Astrocyte of the cerebellum (primary cell): ENCODE measurements at regions not wholly inside any gene's neighbourhood (a gene's known extent, or its start where the extent isn't known, plus 50 kb on each side); places are given as distances from the start of the nearest gene placed in this dataset.

Experiments
- DNase-seq: peaks from one replicate; pipeline ENCODE4 v3.0.0-alpha.2; 2011; ENCODE audit warnings: low read depth
- H3K4me3 ChIP-seq: 2 replicates; pipeline ENCODE4 v1.5.1; 2011; ENCODE audit warnings: mild to moderate bottlenecking, low read depth, low read length, moderate library complexity
- in situ Hi-C: cut with HindIII; loops from 2 replicates; pipeline ENCODE4 v1.10.0; 2017; ENCODE audit warnings: low sequenced_read_pairs
- TF ChIP-seq, protein P1 (sequence below): IDR thresholded peaks from 2 replicates; pipeline ENCODE4 v1.5.1; 2012; ENCODE audit warnings: low read length, low read depth, moderate library complexity, mild to moderate bottlenecking; ENCODE audit errors: missing control alignments

GRCh38 chr18:40388121-40388520, 1566.9 kb upstream of the PIK3C3 start:
- H3K4me3 ChIP-seq, result no peak overlapping the region

GRCh38 chr18:40387130-40387787, 1567.8 kb upstream of the PIK3C3 start:
- DNase-seq, result no peak
- TF ChIP-seq, protein P1, sequence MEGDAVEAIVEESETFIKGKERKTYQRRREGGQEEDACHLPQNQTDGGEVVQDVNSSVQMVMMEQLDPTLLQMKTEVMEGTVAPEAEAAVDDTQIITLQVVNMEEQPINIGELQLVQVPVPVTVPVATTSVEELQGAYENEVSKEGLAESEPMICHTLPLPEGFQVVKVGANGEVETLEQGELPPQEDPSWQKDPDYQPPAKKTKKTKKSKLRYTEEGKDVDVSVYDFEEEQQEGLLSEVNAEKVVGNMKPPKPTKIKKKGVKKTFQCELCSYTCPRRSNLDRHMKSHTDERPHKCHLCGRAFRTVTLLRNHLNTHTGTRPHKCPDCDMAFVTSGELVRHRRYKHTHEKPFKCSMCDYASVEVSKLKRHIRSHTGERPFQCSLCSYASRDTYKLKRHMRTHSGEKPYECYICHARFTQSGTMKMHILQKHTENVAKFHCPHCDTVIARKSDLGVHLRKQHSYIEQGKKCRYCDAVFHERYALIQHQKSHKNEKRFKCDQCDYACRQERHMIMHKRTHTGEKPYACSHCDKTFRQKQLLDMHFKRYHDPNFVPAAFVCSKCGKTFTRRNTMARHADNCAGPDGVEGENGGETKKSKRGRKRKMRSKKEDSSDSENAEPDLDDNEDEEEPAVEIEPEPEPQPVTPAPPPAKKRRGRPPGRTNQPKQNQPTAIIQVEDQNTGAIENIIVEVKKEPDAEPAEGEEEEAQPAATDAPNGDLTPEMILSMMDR, result no peak
- in situ Hi-C loops, result no loop called here
- no peak overlapping the region for H3K4me3 ChIP-seq

More at GRCh38 chr18:40388121-40388520, 1566.9 kb upstream of the PIK3C3 start:
- TF ChIP-seq, protein P1, result no peak
- in situ Hi-C loops, result no loop called here
- no peak for DNase-seq

DNA sequence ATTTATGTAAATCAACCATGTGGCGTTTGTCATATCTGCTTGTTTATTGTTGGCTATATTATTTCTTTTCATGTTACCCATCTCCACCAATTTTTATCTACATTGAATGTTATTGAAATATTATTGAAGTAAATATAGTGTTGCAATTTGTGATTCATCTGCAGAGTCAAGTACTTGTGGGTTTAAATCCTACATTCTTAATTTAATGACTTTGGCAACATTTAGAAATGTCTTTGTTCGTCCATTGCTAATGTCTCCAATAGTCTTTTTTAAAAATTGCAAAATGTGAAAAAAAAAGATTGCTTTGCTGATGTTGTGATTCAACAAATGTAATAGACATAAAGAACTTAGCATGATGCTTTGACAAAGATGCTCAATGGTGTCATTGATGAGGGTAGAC, 1572.8 kb upstream of the PIK3C3 start:
- TF ChIP-seq, protein P1, result no peak
- in situ Hi-C loops, result no loop called here
- no peak overlapping the region for H3K4me3 ChIP-seq
- DNase-seq, result no peak

- no peak for DNase-seq
- in situ Hi-C loops, result no loop called here
- TF ChIP-seq, protein P1, result no peak
- H3K4me3 ChIP-seq, result no peak overlapping the region
These were observed 1574.2 kb upstream of the PIK3C3 start for GRCh38 chr18:40380686-40381439.

DNA sequence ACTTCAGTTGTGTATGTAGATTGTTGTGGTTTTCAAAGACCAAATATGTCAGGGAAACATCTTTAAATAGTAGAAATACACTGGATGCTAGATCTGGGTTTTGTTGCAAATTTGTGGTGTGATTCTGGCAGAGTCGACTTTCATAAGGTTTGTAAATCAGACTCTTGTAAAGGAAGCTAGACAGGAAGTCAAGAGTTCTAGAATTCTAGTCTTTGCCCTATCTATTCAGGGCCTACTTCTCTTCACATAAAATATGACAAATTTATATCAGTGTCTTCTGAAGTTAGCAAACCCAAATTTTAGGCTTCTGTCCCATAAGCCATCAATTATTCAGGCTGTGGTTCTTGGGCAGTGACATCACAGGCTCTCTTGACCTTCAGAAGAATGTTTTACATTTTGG, 1579.2 kb upstream of the PIK3C3 start:
- DNase-seq, result peak; percentile 20
- H3K4me3 ChIP-seq, result no peak overlapping the region
- in situ Hi-C loops, result no loop called here
- TF ChIP-seq, protein P1, result no peak

- TF ChIP-seq, protein P1, result no peak
- DNase-seq, result peak; percentile 5
- in situ Hi-C loops, result loop anchor here (5.0 kb wide), 1 partner anchor 76 kb away; no protein-coding TSS in a partner anchor
- no peak overlapping the region for H3K4me3 ChIP-seq
These were observed 1583.4 kb upstream of the PIK3C3 start for GRCh38 chr18:40371673-40372072.
